ENCODE measurements at regions not wholly inside any gene's neighbourhood (a gene's known extent, or its start where the extent isn't known, plus 50 kb on each side); places are given as distances from the start of the nearest gene placed in this dataset.
"Not testable (repeated sequence)": the region's sequence is repeated elsewhere in the genome, so short reads cannot be mapped to it uniquely, and the experiment has no call there.

DNA sequence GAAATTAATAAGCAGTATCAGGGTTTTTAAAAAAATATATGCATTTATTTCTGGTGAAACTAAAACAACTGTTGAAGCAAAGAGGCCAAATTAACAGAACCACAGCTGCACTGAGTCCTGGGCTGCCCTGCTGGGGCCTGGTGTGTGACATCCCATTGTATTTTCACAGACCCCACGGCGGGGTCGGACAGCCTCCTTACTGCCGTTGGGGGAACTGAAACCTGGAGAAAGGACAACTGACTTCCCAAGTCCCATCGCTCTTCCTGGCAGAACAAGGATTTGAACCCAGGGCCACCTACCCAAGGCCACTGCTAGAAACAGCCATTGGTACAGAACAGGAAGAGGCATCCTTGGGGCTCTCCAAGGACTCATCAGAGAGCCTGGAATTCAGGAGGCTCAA is 114.8 kb upstream of the SFSWAP start:
- no peak for DNase-seq (ENCODE audit: low spot score in 2 of 2)
- intact Hi-C loops (cut with DNase I; ENCODE audit: low total_unique reads), result no loop called here
- TF ChIP-seq CTCF (IDR thresholded peaks at IDR 0.05), result no peak
- TF ChIP-seq POLR2A (IDR thresholded peaks at IDR 0.05), result no peak
- 86% methylated on average over 5 of the region's 5 CpGs for WGBS, 2 donors
- no peak overlapping the region for H3K4me3 ChIP-seq (ENCODE audit: low read depth, poor library complexity, severe bottlenecking)

DNA sequence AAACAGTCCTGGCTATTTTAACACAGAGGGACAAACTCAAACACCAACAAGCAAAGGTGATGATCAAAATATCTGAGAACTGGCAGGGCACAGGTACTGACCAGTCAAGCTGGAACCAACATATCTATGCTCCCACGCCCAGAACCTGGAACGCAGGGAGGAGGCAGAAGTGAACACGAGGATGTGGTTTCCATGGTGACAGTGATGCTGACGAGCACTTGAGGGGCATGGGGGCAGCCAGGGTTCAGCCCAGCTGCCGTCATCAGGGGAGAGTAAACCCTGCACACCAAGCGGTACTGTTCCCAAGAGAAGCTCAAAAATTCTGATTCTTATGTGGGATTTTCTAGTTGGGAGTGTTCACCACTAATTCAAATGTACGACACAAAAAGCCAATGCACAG is 113.6 kb upstream of the SFSWAP start:
- WGBS, 2 donors, result 72% methylated on average over 7 of the region's 7 CpGs
- intact Hi-C loops (cut with DNase I; ENCODE audit: low total_unique reads), result no loop called here
- H3K4me3 ChIP-seq (ENCODE audit: low read depth, poor library complexity, severe bottlenecking), result no peak overlapping the region
- no peak for DNase-seq (ENCODE audit: low spot score in 2 of 2)
- TF ChIP-seq CTCF (IDR thresholded peaks at IDR 0.05) (no peak), POLR2A (IDR thresholded peaks at IDR 0.05) (no peak)

- no peak for DNase-seq (ENCODE audit: low spot score in 2 of 2)
- TF ChIP-seq POLR2A (IDR thresholded peaks at IDR 0.05) (no peak), CTCF (IDR thresholded peaks at IDR 0.05) (no peak)
- intact Hi-C loops (cut with DNase I; ENCODE audit: low total_unique reads), result no loop called here
- no peak overlapping the region for H3K4me3 ChIP-seq (ENCODE audit: low read depth, poor library complexity, severe bottlenecking)
- WGBS, 2 donors, result 72 to 84% methylated on average over 5 of the region's 5 CpGs
Observed at GRCh38 chr12:131598717-131599116, 112.2 kb upstream of the SFSWAP start.

DNA sequence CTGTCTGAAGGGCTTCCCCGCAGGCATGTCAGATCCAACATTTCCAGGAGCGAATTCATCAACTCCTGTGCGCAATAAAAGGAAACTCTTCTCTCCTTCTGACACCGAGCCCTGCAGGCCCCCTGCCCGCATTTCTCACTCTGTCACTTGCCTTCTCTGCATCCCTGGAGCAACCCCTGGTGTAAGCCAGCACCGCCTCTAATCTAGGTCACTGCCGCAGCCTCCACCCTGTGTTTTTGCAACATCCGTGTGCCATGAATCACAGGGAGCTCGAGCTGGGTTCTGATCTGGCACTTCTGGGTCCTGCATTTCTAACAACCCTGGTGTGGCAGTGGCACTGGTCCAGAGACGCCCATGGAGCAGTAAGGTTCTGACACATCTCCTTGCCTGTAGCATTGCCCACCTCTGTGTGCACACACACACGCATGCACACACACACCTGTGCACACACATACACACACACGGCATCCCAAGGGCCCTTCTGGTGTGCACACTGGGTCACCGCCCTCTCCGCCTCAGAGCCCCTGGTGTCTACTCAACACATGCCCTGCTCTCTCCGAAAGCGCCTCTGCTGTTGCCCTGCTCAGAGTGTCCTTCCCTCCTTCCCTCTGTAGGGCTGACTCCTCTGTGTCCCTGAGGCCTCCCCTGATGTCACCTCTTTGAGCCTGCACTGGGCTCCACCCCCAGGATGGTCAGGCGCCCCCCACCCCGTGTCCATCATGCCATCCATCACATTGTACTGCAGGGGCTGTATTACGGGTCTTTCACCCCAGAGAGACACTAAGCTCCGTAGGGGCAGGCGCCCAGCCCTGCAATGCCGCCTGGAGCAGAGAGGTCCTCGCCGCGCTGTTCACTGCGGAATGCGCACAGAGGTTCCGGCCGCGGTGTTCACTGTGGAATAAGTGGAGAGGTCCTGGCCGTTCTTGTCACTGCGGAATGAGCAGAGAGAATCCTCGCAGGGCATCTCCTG is 111.4 kb upstream of the SFSWAP start:
- intact Hi-C loops (cut with DNase I; ENCODE audit: low total_unique reads), result no loop called here

GRCh38 chr12:131600160-131600532 is 110.7 kb upstream of the SFSWAP start:
- H3K4me3 ChIP-seq (ENCODE audit: low read depth, poor library complexity, severe bottlenecking), result no peak overlapping the region
- no peak for DNase-seq (ENCODE audit: low spot score in 2 of 2)
- WGBS, 2 donors, result 67 to 71% methylated on average over 6 of the region's 6 CpGs
- intact Hi-C loops (cut with DNase I; ENCODE audit: low total_unique reads), result no loop called here
- TF ChIP-seq CTCF (IDR thresholded peaks at IDR 0.05) (no peak), POLR2A (IDR thresholded peaks at IDR 0.05) (no peak)

More for the DNA sequence above, 111.4 kb upstream of the SFSWAP start:
- H3K4me3 ChIP-seq (ENCODE audit: low read depth, poor library complexity, severe bottlenecking), result no peak overlapping the region
- TF ChIP-seq POLR2A (IDR thresholded peaks at IDR 0.05), result no peak
- no peak for TF ChIP-seq CTCF (IDR thresholded peaks at IDR 0.05)
- no peak for DNase-seq (ENCODE audit: low spot score in 2 of 2)
- 80 to 83% methylated on average over 33 of the region's 33 CpGs for WGBS, 2 donors

GRCh38 chr12:131601499-131601898 is 109.4 kb upstream of the SFSWAP start:
- intact Hi-C loops (cut with DNase I; ENCODE audit: low total_unique reads); H3K4me3 ChIP-seq (ENCODE audit: low read depth, poor library complexity, severe bottlenecking); DNase-seq (ENCODE audit: low spot score in 2 of 2): not testable (repeated sequence)
- WGBS, 2 donors, result 81 to 82% methylated on average over 4 to 5 of the region's 5 CpGs

All from lower leg skin (tissue), 4 donors.